ENCODE measurements at regions not wholly inside any gene's neighbourhood (a gene's known extent, or its start where the extent isn't known, plus 50 kb on each side); places are given as distances from the start of the nearest gene placed in this dataset.

- Histone ChIP-seq H3K36me3 (ENCODE audit: insufficient read depth, low read length) (no peaks in the 10 kb centered on the region), H3K27me3 (ENCODE audit: insufficient read depth, low read length) (no peaks in the 10 kb centered on the region), H3K4me3 (ENCODE audit: insufficient read depth, low read depth, low read length) (no peak overlapping the region), H3K27ac (ENCODE audit: low read depth, low read length) (no peak overlapping the region), H3K9ac (ENCODE audit: low read length) (no peak overlapping the region), H4K20me1 (ENCODE audit: insufficient read depth, low read length) (no peaks in the 10 kb centered on the region), H3K4me1 (ENCODE audit: insufficient read depth, low read length) (no peaks in the 10 kb centered on the region), H2AFZ (ENCODE audit: low read depth, low read length) (no peak overlapping the region), H3K79me2 (ENCODE audit: insufficient read depth, low read length) (no peaks in the 10 kb centered on the region), H3K4me2 (ENCODE audit: low read length) (no peak overlapping the region), H3K9me3 (ENCODE audit: insufficient read depth, low read depth, low read length) (no peaks in the 10 kb centered on the region)
- Mint-ChIP-seq H3K9me3 (ENCODE audit: unreplicated experiment) (no peaks in the 10 kb centered on the region), H3K27me3 (ENCODE audit: low read depth, unreplicated experiment) (no peaks in the 10 kb centered on the region), H3K36me3 (ENCODE audit: low read depth, unreplicated experiment) (no peaks in the 10 kb centered on the region), H3K4me3 (ENCODE audit: unreplicated experiment) (no peak overlapping the region), H3K4me1 (ENCODE audit: low read depth, unreplicated experiment) (no peaks in the 10 kb centered on the region), H3K27ac (ENCODE audit: unreplicated experiment) (no peak overlapping the region)
- TF ChIP-seq CTCF (IDR thresholded peaks at IDR 0.05; ENCODE audit: insufficient read depth, low read depth, low read length), result no peak
- TF ChIP-seq EZH2 (IDR thresholded peaks at IDR 0.05; ENCODE audit: insufficient read depth, low read length), result no peak
- no peak for FAIRE-seq
- no peak for DNase-seq (ENCODE audit: low read depth)
These were observed 455.1 kb upstream of the CITED2 start for GRCh38 chr6:139829576-139829975.

GRCh38 chr6:139828751-139829519 lies 454.5 kb upstream of the CITED2 start:
- no peaks in the 10 kb centered on the region for H3K9me3 Mint-ChIP-seq (ENCODE audit: unreplicated experiment)
- no peaks in the 10 kb centered on the region for H3K27me3 ChIP-seq (ENCODE audit: insufficient read depth, low read length)
- H3K36me3 Mint-ChIP-seq (ENCODE audit: low read depth, unreplicated experiment), result no peaks in the 10 kb centered on the region
- H3K4me1 ChIP-seq (ENCODE audit: insufficient read depth, low read length), result no peaks in the 10 kb centered on the region
- no peak overlapping the region for H3K4me3 ChIP-seq (ENCODE audit: insufficient read depth, low read depth, low read length)
- DNase-seq (ENCODE audit: low read depth) (no peak), FAIRE-seq (no peak)
- H3K4me2 ChIP-seq (ENCODE audit: low read length), result no peak overlapping the region
- no peaks in the 10 kb centered on the region for H4K20me1 ChIP-seq (ENCODE audit: insufficient read depth, low read length)
- H3K4me3 Mint-ChIP-seq (ENCODE audit: unreplicated experiment), result no peak overlapping the region
- no peaks in the 10 kb centered on the region for H3K27me3 Mint-ChIP-seq (ENCODE audit: low read depth, unreplicated experiment)
- H3K79me2 ChIP-seq (ENCODE audit: insufficient read depth, low read length), result no peaks in the 10 kb centered on the region
- H3K4me1 Mint-ChIP-seq (ENCODE audit: low read depth, unreplicated experiment), result no peaks in the 10 kb centered on the region
- H3K9ac ChIP-seq (ENCODE audit: low read length), result no peak overlapping the region
- H3K9me3 ChIP-seq (ENCODE audit: insufficient read depth, low read depth, low read length), result no peaks in the 10 kb centered on the region
- no peak overlapping the region for H2AFZ ChIP-seq (ENCODE audit: low read depth, low read length)
- H3K36me3 ChIP-seq (ENCODE audit: insufficient read depth, low read length), result no peaks in the 10 kb centered on the region
- no peak overlapping the region for H3K27ac ChIP-seq (ENCODE audit: low read depth, low read length)
- no peak for TF ChIP-seq CTCF (IDR thresholded peaks at IDR 0.05; ENCODE audit: insufficient read depth, low read depth, low read length)
- no peak for TF ChIP-seq EZH2 (IDR thresholded peaks at IDR 0.05; ENCODE audit: insufficient read depth, low read length)
- no peak overlapping the region for H3K27ac Mint-ChIP-seq (ENCODE audit: unreplicated experiment)

GRCh38 chr6:139825935-139826374 lies 451.5 kb upstream of the CITED2 start:
- H3K9me3 Mint-ChIP-seq (ENCODE audit: unreplicated experiment), result peaks cover 1% of the 10 kb centered on the region
- no peaks in the 10 kb centered on the region for H4K20me1 ChIP-seq (ENCODE audit: insufficient read depth, low read length)
- H3K9ac ChIP-seq (ENCODE audit: low read length), result no peak overlapping the region
- TF ChIP-seq EZH2 (IDR thresholded peaks at IDR 0.05; ENCODE audit: insufficient read depth, low read length) (no peak), CTCF (IDR thresholded peaks at IDR 0.05; ENCODE audit: insufficient read depth, low read depth, low read length) (no peak)
- H3K27ac Mint-ChIP-seq (ENCODE audit: unreplicated experiment), result no peak overlapping the region
- H2AFZ ChIP-seq (ENCODE audit: low read depth, low read length), result no peak overlapping the region
- peaks cover 1% of the 10 kb centered on the region for H3K4me1 Mint-ChIP-seq (ENCODE audit: low read depth, unreplicated experiment)
- no peak overlapping the region for H3K4me2 ChIP-seq (ENCODE audit: low read length)
- no peaks in the 10 kb centered on the region for H3K9me3 ChIP-seq (ENCODE audit: insufficient read depth, low read depth, low read length)
- DNase-seq (ENCODE audit: low read depth) (no peak), FAIRE-seq (no peak)
- no peak overlapping the region for H3K4me3 Mint-ChIP-seq (ENCODE audit: unreplicated experiment)
- no peaks in the 10 kb centered on the region for H3K79me2 ChIP-seq (ENCODE audit: insufficient read depth, low read length)
- no peaks in the 10 kb centered on the region for H3K36me3 Mint-ChIP-seq (ENCODE audit: low read depth, unreplicated experiment)
- no peaks in the 10 kb centered on the region for H3K4me1 ChIP-seq (ENCODE audit: insufficient read depth, low read length)
- no peaks in the 10 kb centered on the region for H3K27me3 ChIP-seq (ENCODE audit: insufficient read depth, low read length)
- H3K27me3 Mint-ChIP-seq (ENCODE audit: low read depth, unreplicated experiment), result no peaks in the 10 kb centered on the region
- H3K4me3 ChIP-seq (ENCODE audit: insufficient read depth, low read depth, low read length), result no peak overlapping the region
- no peak overlapping the region for H3K27ac ChIP-seq (ENCODE audit: low read depth, low read length)
- no peaks in the 10 kb centered on the region for H3K36me3 ChIP-seq (ENCODE audit: insufficient read depth, low read length)
